PFSK-1 (cell line): ENCODE measurements at regions not wholly inside any gene's neighbourhood (a gene's known extent, or its start where the extent isn't known, plus 50 kb on each side); places are given as distances from the start of the nearest gene placed in this dataset.

Experiments used
- FOXP2 ChIP-seq: optimal IDR thresholded peaks from 2 replicates; pipeline ENCODE3; 2011; ENCODE audit warnings: borderline replicate concordance, control low read depth, inconsistent platforms; ENCODE audit not compliant: insufficient read depth; ENCODE audit errors: extremely low read length, extremely low read depth
- POLR2AphosphoS5 ChIP-seq: IDR thresholded peaks from 2 replicates; pipeline ENCODE4 v1.6.1; 2012; ENCODE audit warnings: low read depth, mild to moderate bottlenecking, control low read depth, low read length, moderate library complexity
- SIN3A ChIP-seq: IDR thresholded peaks from 2 replicates; pipeline ENCODE4 v1.6.1; 2012; ENCODE audit warnings: mild to moderate bottlenecking, low read length, moderate library complexity, borderline replicate concordance; ENCODE audit not compliant: insufficient read depth
- TAF1 ChIP-seq: IDR thresholded peaks from 2 replicates; pipeline ENCODE4 v1.6.1; 2012; ENCODE audit warnings: low read length, control low read depth, borderline replicate concordance; ENCODE audit not compliant: insufficient read depth

DNA sequence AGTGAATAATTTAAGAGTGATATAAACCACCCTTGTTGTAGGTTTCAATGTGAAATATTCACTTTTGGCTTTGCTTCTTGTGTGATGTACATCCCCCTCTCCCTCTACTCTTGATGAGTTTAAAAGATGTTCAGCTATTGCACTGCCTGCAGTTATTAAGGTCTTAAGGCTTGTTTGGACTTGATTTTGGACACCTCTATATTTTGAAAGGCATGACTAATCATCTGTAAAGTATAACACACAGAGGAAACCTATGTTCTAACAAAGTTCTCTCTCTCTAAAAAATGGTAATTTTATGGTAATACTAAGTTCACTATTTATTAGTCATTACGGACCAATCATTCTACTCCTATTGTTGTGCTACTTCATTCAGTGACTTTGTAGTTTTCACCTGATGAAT is 1719.9 kb downstream of the GRIK2 start:
- TF ChIP-seq SIN3A: no peak
- TF ChIP-seq TAF1: no peak
- no peak for TF ChIP-seq POLR2AphosphoS5
- TF ChIP-seq FOXP2: no peak
